ENCODE measurements at regions not wholly inside any gene's neighbourhood (a gene's known extent, or its start where the extent isn't known, plus 50 kb on each side); places are given as distances from the start of the nearest gene placed in this dataset.
"Not testable (repeated sequence)": the region's sequence is repeated elsewhere in the genome, so short reads cannot be mapped to it uniquely, and the experiment has no call there.

DNA sequence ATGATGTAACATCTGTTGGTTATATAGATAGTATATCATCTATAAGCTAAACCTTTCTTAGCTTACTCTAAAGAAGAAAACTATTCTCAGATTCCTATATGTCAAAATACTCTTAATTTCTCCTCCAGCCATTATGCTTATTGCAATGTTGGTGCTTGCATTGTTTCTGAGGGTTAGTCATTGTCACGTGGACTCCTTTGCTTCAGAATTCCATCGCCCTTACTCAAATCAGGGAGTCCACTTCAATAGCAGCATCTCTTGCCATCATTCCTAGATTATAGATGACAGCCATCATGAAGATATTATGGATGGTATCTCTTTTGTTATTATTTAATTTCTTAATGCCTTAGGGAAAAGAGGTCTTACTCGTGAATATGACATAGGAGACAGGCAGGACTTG, 776.1 kb downstream of the TENT5A start:
- no peak for DNase-seq

DNA sequence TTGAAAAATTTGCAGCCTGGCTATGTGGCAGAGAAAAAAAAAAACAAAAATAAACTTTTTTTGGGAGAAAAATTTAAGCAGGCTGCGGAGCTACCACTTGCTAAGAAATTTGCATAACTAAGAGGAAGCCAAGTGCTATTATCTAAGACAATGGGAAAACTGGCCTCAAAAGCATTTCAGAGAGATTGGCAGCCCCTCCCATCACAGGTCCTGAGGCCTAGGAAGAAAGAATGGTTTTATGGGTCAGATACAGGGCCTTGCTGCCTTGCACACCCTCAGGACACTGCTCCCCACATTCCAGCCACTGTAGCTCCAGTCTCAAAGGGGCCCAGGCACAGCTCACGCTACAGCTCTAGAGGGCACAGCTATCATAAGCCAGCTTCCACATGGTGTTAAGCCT, 777.9 kb downstream of the TENT5A start:
- DNase-seq, result no peak

DNA sequence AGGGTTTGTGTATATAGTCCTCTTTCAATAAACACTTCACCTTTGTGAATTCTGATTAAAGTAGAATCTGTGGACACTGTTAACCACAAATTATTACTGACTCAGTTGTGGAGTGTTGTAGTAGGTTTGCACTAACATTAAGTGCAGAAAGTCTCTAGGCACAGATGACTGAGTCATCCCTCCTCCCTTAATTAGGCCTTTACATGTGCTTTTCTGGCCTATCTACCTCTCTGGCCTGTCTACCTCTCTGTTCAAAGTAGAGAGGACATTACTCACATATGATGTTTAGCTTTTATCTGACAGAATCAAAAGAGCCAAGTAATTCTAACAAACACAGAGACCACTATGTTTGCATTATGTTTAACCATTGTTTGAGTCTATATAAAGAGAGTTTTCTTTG, 783.0 kb downstream of the TENT5A start:
- no peak for DNase-seq

DNA sequence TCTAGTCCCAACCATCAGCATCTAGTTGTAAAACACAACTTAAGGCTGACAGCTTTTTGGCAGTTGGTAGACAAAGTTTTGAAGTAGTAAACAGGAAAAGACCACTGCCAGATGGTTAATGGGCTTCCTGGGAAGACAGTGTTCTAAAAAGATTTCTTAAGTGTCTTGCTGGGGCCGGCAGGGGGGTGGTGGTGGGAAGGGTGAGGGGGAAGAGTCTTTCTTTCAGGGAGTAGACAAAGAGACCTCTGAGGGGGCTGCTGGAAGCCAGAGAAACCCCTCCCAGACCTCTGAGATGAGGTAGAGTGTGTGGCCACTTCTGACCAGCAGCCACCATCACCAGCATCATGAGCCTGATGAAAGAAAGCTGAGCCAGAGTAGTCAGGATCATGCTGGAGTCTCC, 784.9 kb downstream of the TENT5A start:
- no peak for DNase-seq

DNA sequence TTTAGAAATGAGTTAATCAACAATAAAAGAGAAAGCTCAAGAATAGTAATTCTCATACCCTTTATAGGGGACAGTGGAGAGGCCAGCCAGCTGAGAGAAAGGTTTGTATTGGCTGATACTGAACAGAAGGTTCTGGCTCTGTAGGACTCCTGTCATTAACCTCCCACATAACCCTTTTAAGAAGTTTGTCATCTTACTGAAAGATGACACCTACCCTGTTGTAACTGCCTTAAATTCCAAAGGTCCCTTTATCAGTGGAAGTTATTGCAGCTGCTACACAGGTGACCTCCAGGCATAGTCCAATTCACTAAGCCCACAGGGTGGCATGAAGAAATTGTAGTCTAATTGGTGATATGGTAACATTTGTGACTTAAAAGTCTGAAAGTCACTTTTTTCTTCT, 790.1 kb downstream of the TENT5A start:
- DNase-seq, result no peak

DNA sequence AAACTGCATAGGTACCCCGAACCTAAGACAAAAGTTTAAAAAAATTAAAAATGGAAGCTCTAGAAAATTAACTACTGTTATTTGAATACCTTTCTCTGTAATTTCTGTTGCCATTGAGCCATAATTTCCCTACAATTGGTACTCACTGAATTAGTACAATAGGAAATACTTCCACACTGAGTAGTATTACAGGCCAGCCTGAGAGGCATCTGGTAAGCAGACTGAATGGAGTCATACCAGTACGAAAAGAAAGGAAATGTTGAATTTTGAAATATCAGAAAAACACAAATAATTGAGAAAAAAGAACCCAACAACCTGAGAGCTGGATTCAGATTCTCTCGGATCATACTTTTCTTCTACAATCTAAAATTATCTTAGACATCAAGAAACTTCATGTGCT, 791.3 kb downstream of the TENT5A start:
- no peak for DNase-seq

DNA sequence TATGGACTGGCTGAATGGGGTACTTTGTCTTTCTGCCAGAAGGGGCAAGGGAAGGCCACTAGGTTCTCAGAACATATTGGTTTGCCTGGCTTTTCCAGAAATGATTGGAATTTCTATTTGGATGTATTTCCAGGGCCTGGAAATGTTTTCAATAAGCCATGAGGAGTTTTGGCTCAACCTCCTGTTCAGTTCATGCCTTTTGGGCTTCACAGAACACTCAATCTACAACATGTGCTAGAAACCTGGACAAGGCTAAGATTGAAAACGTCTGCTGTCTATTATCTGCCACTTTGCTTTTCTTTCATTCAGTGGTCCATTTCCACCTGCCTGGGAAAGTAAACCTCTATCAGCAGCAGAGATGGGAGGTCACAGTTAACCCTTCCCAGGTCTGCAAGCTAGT, 793.4 kb downstream of the TENT5A start:
- DNase-seq, result no peak

DNA sequence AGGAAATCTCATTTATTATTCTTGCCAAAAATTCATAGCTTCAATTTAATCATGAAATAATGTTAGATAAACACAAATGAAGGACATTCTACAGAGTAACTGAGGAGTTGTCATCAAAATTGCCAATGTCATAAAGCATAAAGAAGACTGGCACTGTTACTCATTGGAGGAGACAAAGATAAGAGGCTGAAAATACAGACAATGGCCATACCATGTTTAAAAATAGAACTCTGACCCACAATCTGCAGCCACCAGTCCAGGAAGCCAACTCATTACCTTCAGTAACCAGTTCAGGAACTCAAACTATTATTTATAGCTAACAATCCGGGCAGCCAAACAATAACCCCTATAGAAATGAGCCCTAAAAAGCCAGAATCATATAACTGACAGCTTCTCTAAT, 795.6 kb downstream of the TENT5A start:
- no peak for DNase-seq

DNA sequence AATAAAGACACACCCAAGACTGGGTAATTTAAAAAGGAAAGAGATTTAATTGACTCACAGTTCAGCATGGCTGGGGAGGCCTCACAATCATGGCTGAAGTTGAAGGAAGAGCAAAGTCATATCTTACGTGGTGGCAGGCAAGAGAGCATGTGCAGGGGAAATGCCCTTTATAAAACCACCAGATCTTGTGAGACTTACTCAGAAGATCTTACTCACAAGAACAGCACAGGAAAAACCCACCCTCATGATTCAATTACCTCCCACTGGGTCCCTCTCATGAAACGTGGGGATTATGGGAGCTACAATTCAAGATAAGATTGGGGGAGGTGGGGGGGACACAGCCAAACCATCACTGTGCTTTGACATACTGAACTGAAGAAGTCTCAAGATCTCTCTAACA, 800.0 kb downstream of the TENT5A start:
- not testable (repeated sequence) for DNase-seq

DNA sequence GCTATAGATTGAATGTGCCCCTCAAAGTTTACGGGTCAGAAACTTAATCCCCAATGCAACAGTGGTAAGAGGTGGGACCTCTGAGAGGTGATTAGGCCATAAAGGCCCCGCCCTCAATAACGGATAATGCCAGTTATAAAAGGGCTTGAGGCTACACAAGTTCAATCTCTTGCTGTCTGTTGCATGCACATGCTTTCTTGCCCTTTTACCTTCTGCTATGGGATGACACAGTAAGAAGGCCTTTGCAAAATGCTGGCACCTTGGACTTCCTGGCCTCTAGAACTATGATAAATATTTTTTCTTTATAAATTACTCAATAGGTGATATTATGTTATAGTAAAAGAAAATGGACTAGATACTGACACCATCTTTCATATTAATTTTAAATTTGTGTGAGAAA, 806.1 kb downstream of the TENT5A start:
- DNase-seq, result no peak

DNA sequence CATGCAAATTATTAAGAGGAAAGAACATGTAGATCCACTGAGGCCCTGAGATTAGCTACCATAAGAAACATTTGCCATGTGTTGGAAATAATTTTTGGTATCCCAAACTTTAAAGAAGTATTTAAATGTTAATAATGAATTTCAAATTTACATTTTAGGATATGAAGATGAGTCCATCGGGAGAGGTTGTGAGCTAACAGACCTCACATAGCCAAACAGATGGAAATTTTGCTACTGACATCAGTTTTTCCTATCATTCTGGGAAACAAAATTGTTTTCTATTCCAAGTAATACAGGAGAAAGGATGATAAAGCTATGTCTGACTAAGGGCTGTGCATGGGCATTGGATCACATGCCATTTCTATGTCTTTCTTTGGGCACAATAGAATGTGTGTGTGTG, 809.6 kb downstream of the TENT5A start:
- DNase-seq, result no peak

DNA sequence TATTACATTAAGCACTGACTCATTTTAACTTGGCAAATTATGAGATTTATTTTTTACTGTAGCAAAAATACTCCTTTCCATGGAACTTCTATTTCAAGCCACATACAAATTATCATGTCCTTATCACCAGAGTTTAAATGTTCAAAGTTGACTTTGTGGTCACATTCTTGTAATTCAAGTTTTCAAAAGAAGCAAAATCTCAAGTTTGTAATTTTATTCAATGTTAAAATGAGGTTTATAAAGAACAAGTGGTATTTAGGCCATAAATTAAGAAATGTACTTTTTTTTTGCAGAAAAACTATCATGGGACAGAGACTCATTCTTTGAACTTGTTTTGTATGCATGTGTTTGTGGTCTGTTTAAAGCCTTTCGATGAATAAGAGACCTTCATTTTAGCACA, 811.5 kb downstream of the TENT5A start:
- no peak for DNase-seq

DNA sequence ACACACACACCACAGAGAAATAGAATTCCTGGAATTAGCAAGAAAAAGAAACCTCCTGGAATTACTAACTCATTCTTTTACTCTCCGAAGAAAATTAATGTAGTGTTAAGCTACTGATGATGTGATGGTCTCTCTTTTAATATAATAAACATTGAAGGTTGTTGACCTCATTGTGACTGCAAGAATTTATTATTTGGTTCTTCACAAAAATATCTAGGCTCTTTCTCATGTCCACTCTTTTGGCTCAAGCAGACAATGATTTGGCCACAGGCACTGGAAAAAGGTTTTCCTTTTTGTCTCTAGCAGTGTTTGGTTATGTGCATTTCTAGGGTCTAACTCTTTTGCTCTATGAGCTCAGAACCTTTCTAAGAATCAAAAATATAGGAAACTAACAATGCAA, 811.9 kb downstream of the TENT5A start:
- no peak for DNase-seq

DNA sequence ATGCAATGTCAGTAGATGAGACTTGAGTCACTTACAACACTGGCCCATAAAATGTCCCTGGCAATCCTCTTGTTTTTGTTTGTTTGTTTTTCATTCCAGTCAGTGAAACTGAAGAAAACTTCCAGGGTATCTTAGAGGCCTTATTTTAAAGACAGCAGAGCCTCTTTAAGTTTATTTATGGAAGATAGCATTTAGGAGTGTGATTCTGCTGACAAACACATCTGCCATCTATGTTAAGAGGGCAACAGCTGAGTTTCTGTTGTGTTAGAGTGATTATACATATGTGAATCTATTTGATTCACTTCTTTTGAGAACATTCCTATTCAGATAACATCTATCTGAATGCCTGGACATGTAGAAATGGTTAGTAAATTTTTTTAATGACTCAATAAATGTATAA, 812.6 kb downstream of the TENT5A start:
- no peak for DNase-seq

DNA sequence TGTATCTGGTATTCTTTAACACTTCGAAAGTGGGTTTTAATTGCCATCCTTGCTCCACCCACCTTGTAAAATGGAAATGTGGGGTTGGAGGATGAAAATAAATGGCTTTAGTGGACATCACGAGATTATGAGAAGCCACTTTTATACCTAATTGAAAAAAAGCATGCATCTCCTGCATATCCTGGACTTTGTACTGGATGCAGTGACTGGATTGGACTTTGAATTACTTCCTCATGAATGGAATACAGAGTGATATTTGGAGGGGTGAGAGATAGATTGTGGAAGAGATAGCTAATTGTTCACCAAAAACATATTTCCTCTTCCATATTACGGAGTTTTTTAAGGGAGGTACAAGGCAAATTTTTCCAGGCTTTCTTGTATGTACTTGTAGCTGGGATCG, 813.0 kb downstream of the TENT5A start:
- DNase-seq, result no peak

DNA sequence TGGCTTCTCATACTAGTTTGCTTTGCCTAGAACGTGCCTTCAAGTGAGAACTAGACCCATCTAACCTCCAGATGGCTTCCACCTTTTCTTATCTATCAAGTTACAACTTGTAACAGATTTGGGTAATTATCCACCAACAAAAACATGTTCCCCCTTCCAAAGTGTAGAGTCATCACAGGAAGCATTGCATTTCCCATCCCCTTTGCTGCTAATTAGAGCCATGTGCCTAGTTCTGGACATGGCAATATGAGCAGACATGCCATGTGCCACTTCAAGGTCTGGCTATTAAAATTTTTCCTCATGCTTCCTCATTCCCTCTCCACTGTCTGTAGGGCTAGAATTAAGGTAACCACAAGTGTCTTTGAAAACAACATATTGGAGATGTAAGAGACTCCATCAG, 814.4 kb downstream of the TENT5A start:
- no peak for DNase-seq

DNA sequence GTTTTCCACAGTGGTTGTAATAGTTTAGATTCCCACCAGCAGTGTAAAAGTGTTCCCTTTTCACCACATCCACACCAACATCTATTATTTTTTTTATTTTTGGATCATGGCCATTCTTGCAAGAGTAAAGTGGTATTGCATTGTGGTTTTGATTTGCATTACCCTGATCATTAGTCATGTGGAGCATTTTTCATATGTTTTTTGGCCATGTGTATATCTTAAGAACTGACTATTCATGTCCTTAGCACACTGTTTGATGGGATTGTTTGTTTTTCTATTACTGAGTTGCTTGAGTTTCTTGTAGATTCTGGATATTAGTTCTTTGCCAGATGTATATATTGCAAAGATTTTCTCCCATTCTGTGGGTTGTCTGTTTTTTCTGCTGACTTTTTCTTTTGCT, 820.1 kb downstream of the TENT5A start:
- no peak for DNase-seq

DNA sequence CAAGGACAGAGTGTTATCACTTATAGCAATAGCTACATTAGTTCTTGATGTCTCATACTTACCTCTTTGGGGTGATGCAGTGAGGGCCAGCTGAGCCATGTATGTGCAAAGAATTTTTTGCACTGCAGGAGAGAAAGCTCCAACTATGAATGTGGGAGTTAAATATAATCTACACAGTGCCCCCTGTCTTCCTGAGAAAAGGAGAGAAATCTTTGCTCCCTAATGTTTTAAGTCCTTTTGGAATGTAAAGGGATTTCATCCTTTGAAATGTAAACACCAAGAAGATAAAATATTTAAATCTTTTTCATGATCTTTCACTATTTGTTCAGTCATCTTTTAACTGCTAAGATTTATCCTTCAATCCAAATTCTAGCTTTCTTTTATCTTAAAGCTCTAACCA, 822.1 kb downstream of the TENT5A start:
- no peak for DNase-seq

DNA sequence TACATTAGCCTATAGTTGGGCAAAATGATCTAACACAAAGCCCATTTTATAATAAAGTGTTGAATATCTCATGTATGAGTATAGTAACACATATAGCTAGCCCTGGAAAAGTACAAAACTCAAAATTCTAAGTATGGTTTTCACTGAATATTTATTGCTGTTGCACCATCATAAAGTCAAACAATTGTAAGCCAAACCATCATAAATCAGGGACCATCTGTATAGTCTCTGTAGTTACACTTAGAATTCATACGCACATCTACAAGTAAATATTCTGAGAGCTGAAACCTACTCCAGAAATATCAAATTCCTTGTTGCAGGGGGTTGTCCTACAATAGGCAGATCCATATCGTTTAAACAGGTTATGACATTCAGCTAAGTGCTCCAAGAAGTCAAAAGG, 817.3 kb downstream of the BCKDHB start:
- DNase-seq, result no peak

DNA sequence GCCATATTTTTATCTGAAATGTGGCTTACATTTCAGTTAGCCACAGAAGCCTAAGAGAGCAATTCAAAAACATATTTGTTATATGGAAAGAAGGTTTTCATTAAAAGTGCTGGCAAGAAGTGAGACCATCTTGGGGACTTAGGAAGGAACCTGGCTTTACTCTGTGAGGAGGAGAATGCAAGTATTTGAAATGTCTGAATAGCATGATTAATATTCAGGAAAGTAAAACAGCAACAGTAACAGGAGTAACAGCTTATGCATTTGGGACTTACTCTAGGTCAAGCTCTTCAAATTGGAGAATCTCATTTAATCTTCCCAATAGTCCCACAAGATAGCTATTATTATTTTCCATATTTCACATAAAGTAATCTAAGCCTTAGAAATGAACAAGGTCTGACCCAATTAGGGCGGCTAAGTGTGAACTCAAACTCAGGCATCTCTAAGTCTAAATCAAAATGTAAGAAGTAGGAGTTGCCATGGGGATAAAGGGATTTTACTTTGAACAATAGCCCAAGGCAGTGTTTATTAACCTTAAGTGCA, 816.5 kb downstream of the BCKDHB start:
- no peak for DNase-seq

DNA sequence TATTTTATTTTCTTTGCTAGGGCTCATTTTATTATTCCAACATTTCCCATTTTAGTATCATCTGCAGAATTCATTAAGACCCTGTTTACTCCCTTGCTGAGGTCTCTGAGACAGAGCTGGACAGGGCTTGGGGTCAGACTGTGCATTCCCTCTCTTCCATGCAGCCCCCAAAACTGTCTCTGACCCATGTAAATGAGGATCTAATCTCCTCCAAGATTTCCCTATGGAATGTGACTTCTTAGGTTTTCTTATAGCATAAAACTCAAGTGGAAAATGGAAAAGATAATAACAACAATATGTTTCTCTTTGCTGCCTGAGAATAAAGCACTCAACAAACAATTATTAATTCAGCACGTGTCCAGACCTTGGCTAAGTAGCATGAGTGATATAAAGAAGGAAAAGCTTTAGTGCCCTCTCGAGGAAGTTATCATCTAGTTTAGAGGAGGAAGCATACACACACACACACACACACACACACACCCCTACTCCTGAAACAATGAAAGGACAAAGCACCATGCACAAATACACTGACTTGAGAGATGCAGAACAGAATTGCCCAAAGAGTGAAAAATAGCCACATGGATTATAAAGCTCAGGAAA, 815.5 kb downstream of the BCKDHB start:
- no peak for DNase-seq

DNA sequence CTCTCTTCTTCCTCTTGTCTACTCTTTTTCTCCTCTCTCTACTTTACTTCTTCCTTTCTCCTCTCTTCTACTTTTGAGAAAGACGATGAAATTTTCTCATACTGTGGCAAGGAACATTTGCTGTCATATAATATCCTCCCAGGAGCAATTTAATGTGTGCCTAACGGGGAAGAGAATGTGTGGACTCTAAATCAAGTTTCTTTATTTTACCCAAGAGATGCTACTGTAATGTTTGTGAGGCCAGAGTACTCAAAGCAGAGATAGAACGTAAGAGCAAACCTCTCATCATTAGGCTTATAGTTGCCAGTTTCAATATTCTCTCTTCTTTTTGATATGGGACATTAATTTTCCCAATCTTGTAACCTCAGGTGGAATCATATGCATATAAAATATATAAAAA, 801.4 kb downstream of the BCKDHB start:
- no peak for DNase-seq

DNA sequence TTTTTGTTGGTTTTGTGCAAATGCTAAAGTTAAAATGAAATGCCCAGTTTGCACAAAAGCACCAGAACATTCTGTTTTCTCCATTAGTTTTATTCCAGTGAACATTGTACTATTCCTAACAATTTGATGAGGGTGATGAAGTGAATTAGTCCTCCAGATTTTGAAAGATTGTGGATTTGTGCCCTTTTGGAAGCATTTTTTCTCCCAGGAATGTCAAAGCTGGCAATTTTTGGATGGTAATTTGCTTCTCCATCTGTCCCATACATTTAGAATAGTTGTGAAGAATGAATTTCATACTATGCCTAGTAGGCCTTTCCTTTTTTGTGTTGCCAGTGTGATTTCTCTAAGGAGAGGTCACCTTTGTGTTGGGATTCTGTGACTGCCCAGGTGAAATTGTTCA, 797.2 kb downstream of the BCKDHB start:
- no peak for DNase-seq

DNA sequence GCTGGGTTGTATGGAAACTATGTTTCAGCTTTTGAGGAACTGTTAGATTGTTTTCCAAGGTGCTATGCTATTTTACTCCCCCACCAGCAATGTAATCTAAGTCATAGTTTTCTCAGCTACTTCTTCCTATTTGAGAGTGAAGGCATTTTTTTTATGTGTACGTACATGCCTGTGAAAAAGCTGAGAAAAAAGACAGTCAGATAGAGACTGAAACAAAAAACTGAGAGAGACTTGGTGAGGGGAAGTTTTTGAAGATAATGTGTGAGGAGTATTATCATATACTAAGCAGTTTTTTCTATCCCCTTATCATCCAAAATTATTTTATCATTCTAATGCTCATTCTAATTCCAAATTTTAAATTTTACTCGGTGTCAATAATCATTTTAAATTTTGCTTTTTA, 780.0 kb downstream of the BCKDHB start:
- DNase-seq, result no peak

DNA sequence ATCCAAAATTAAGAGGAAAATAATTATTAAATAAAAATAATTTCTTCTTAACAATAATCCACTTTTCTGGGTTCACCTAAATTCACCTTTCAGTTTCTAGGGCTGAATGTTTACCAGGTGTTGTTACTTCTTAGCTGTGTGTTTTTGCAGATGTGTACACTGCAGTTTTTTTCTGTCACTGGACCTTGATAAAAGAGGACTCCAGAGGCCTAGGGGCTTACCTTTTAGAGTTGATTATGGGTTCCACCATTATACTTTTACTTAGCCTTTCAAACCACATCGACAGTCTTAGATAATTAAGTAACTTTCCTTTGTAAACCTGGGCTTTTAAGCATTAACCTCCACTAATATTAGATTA, 766.5 kb downstream of the BCKDHB start:
- no peak for DNase-seq
